NCI-H1048 (cell line): ENCODE measurements at regions not wholly inside any gene's neighbourhood (a gene's known extent, or its start where the extent isn't known, plus 50 kb on each side); places are given as distances from the start of the nearest gene placed in this dataset.
"Not testable (repeated sequence)": the region's sequence is repeated elsewhere in the genome, so short reads cannot be mapped to it uniquely, and the experiment has no call there.

Experiments used
- DNase-seq: peaks from one replicate; lab custom pipeline; 2025; lab: John Stamatoyannopoulos, UW

DNA sequence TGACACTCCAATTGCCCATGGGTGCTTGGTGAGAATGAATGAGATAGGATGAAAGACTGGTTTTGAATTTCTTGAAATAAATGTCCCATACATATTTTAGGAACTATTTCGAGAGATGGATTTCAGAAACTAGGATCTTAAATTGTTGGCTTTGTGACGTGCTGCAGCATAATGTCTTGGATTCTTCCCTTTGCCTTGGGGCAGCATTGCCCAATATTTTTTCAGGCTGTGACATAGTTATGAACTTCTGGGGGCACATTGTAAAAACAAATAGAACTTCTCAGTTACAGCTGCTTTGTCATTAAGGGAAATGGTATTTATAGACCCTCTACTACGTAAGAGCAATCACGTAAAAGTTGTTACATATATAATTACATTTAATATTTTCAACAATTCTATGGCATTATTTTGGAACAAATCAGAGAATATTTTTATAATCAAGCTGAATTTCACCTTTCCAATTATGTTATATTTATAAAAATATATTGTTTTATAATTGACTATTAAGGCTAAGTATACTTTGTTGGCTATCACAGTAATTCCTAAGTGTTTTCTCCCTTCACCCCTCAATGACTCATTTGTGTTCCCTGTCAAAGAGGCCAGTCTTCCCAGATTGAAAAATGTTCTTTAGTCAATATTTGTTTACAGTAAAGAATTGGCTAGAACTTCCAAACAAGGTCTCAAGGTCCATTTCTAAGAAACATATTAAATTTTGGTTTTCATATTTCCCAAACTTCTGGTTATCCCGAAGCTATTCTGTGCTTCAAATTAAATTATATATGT is 1388.3 kb upstream of the ACO1 start:
- DNase-seq, result no peak

DNA sequence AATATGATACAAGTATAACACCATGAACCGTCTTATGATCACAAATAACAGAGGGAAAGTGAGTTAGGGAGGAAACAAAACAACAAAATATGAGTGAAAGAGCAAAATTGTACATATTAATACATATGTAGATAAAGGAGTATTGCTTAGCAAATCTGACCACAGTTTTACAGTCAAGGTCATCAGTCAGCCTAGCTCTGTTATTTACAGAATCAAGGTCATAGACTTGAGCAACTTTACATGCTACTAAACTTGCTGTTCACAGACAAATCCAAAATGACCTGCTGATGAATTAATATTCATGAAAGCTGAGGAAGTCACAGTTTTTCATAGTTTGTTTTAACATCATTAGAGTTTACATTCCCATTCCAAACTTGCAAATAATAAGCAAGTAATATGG is 1387.7 kb upstream of the ACO1 start:
- DNase-seq, result no peak

- DNase-seq, result no peak
These were observed 1387.2 kb upstream of the ACO1 start for GRCh38 chr9:30997291-30997690.

DNA sequence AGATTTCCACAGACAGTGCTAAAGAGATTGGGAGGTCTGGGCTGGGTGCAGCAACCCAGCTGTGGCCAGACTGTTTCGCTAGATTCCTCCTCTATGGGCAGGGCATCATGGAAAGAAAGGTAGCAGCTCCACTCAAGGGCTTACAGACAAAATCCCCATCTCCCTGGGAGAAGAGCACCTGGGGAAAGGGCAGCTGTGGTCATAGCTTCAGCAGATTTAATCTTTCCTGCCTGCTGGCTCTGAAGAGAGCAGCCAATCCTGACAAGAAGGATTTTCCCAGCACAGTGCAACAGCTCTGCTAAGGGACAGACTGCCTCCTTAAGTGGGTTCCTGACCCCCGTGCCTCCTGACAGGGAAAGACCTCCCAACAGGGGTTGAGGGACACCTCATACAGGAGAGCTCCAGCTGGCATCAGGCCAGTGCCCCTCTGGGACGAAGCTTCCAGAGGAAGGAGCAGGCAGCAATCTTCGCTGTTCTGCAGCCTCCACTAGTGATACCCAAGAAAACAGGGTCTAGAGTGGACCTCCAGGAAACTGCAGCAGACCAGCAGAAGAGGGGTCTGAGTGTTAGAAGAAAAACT is 1379.3 kb upstream of the ACO1 start:
- DNase-seq, result no peak

DNA sequence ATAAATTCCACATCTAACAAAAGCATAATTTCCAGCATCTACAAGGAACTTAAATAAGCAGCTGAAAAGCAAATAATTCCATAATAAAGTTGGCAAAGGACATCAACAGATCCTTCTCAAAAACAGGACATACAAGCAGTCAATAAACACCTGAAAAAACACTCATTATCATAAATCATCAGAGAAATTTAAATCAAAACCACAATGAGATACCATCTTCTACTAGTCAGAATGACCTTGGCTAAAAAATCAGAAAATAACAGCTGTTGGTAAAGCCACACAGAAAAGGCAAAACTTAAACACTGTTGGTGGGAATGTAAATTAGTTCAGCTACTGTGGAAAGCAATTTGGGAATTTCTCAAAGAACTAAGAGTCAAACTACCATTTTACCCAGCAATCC is 1371.1 kb upstream of the ACO1 start:
- DNase-seq, result no peak

GRCh38 chr9:31023847-31024246 is 1360.6 kb upstream of the ACO1 start:
- no peak for DNase-seq

GRCh38 chr9:31027678-31028077 is 1356.8 kb upstream of the ACO1 start:
- no peak for DNase-seq

DNA sequence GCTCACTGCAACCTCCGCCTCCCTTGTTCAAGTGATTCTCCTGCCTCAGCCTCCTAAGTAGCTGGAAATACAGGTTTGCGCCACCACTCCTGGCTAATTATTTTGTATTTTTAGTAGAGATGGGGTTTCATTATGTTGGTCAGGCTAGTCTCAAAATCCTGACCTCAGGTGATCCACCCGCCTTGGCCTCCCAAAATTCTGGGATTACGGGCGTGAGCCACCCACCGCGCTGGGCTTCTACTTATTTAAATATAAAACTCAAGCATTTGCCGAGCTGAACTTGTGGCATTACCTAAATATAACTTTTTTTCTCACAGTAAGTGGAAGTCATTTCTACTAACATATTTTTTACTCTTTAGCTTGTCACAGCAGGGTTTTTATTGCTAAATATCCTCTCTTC is 1356.3 kb upstream of the ACO1 start:
- no peak for DNase-seq

DNA sequence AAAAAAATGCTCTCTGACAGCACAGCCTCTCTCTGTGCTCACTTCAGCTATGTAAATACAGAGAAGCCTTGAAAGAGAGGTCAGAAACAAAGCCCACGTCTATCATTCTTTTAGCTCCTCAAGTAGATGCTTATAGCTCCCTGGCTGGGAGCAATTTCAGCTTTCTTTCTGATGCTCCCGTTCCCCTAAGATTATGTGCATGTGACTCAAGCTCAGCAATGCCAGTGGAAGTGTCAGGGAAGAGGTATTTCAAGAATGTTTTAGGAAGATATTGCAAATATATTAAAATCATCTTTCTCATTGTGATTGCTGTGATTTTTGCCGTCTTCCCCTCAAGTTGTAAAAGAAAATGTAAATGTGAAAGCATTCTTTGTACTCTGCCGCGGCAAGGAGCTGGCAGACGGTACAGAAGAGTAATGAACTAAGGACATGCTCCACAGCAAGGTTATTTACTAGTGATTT is 1353.7 kb upstream of the ACO1 start:
- DNase-seq, result no peak

GRCh38 chr9:31032206-31032605 is 1352.2 kb upstream of the ACO1 start:
- DNase-seq, result peak; percentile 0

- DNase-seq, result no peak
These were observed 1350.1 kb upstream of the ACO1 start for GRCh38 chr9:31034311-31034710.

- no peak for DNase-seq
These were observed 1343.9 kb upstream of the ACO1 start for GRCh38 chr9:31040564-31040963.

DNA sequence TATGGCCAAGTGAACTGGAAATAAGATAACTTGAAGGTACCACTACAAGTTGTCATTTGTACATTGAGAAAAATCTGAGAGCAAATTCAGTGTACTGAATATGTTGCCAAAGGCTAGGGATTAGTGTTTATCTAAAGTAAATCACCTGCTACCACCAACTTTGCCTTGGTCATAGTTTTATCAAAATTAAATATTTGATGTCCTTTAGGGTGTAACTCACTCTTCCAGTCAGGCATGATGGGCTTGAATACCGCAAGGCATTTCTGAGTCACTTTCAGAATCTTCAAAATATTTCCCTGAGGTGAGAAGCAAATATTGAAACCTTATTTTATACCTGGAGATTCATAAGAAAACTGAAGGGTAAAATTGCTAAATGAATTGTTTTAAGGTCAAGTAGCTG is 1338.6 kb upstream of the ACO1 start:
- no peak for DNase-seq

GRCh38 chr9:31061592-31061991 is 1322.9 kb upstream of the ACO1 start:
- not testable (repeated sequence) for DNase-seq

DNA sequence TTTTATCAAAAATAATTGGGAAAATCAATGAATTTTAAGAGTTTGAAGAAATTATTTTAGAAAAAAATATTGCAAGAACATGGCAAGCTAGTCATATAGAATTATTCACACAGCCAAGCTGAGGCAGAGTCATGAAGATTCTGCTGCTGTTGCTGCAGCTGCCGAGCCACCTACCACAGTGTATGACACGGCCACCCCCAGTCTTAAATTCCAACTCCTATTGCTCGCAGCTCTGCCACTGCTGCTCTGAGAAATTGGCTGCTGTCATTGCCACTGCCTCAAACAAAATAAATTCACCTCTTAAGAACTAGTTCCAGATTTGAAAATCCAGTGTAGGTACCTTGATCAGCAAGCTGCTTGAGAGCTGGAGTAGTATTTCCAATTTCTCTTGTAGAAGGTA is 1318.8 kb upstream of the ACO1 start:
- no peak for DNase-seq

GRCh38 chr9:31067418-31067817 is 1317.0 kb upstream of the ACO1 start:
- no peak for DNase-seq

GRCh38 chr9:31071606-31072286 is 1312.7 kb upstream of the ACO1 start:
- no peak for DNase-seq

GRCh38 chr9:31078175-31078574 is 1306.3 kb upstream of the ACO1 start:
- DNase-seq, result no peak

DNA sequence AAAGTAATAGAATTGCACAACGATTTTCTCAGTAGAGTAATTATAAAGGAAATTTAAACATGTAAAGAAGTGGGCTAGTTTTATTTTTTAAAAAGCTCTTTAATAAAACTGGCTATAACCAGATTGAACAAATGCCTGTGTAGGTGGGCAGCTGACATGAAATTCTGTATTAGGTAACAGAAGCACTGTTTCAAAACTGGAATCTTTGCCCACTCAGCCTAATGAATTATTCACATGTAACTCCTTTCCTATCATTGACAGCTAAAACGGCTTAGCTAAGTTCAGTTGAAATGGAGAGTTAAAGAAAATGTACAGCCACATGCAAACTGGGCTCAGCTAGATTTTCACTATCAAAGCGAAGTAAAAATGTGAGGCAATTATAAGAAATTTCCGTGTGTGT is 1300.1 kb upstream of the ACO1 start:
- no peak for DNase-seq

GRCh38 chr9:31089549-31090221 is 1294.8 kb upstream of the ACO1 start:
- no peak for DNase-seq

GRCh38 chr9:31100311-31100710 is 1284.1 kb upstream of the ACO1 start:
- no peak for DNase-seq

GRCh38 chr9:31103836-31104235 is 1280.6 kb upstream of the ACO1 start:
- no peak for DNase-seq

DNA sequence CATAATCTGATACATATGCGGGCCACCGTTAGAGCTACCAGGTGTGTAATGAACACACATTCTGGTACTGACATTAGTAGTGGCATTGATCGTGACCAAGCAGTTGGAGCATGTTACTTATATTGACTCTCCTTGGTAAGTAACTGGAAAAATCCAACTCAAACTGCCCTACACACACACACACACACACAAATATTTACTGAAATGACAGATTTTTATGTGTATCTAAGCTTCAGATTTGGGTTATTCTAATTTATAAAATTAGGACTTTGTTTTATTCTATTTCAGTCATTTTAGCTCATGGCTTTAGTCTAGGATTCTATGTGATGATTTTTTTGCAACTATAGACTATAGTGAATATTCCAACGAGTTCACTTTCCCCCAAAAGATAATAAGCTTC is 1280.2 kb upstream of the ACO1 start:
- no peak for DNase-seq
